CD4-positive, alpha-beta T cell treated with Interleukin-17A for 4 hours (primary cell): ENCODE measurements at regions not wholly inside any gene's neighbourhood (a gene's known extent, or its start where the extent isn't known, plus 50 kb on each side); places are given as distances from the start of the nearest gene placed in this dataset.
"Not testable (repeated sequence)": the region's sequence is repeated elsewhere in the genome, so short reads cannot be mapped to it uniquely, and the experiment has no call there.

ENCODE experiments used
- DNase-seq: peaks from one replicate; pipeline ENCODE4 v3.0.0-alpha.2; 2020; ENCODE audit warnings: mixed read lengths

DNA sequence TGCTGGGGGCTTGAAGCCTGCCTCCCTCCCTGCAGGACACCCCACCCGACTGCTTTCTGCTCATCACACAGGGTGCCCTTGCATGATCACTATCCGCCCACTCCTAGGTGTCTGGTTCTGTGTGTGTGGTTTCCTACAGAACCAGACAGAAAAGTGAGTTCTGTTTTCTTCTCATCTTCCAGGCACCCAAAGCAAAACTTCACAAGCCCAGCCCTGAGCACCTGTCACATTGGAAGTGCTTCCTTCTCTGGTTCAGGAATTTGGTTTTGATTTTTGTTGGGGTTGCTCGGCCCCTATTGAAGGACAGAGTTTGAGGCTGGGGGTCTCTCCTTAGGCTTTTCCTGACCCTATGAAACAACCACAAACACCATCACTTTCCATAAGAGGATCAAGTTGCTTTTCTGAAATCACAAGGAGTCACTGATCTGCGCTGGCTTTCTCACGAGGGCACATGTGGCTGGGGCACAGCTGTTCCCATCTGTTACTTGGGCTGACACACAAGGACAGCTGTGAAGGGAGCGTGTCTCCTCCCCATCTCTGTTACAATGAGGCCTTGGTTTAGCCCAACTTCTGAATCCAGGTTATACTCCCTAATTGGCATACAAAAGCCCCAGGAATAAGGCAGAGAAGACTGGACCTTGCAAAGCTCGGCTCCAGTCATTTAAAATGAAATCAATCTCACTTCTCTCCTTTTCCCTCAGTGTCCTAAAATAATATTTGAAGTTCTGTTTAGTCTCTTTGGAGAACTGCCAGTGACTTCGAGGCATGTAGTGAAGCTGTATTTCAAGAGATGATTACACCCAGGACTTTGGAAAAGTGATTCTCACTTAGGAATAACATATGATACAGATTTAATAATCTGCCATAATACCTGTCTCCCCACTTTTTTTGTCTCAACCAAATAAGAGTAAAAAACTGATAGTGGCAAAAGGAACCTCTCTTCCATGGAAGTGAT is 213.1 kb upstream of the GAS1 start:
- no peak for DNase-seq

- no peak for DNase-seq
Observed at GRCh38 chr9:87167161-87167560, 219.9 kb upstream of the GAS1 start.

GRCh38 chr9:87167582-87167981 is 220.3 kb upstream of the GAS1 start:
- DNase-seq = no peak

- no peak for DNase-seq
Observed at GRCh38 chr9:87178302-87178701, 231.0 kb upstream of the GAS1 start.

DNA sequence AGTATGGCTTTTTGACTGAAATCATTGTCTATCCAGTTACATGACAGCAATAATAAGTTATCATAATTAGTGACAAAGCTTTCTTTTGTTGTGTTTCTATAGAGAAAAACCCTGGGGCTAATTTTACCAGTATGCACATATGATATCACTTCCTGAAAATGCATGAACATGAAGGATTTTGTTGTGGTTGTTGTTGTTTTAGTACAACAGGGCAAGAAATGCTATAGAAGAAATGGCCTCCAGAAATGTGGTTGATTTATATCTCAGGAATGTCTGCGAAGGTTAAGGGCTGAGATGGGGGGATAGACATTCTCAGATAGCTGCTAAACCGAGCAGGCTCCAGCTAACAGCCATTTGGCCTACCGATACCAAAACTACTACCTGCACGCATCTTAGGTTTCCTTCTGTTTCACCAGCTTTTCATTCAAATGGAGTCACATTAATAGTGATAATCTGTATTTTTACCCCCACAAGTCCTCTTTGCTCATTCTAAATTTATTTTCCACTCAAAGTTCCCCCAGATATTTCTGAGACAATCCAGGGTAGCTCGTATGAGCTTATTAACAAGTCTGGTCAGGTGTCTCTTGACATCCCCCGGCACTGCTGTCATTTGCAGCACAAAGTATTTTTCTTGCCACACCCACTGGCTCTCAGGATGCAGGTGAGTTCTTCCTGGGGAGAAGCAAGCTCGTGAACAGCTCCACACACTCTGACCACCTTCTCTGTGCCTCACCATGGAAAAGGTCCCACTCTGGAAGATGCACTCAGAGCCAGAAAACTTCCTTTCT is 232.4 kb upstream of the GAS1 start:
- DNase-seq = no peak

- no peak for DNase-seq
Observed at GRCh38 chr9:87180361-87180760, 233.1 kb upstream of the GAS1 start.

DNA sequence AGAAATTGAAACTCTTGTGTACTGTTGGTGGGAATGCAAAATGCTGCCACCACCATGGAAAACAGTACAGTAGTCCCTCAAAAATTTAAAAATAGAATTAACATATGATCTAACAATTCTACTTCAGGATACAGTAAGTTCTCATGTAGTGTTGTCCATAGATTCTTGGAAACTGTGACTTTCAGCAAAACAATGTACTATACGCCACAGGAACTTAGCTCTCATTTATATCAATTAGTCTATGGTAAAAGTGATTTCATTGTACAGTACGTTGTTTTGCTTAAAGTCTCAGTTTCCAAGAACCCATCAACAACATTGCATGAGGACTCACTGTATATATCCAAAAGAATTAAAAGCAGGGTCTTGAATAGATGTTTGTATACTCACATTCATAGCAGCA is 233.5 kb upstream of the GAS1 start:
- no peak for DNase-seq

DNA sequence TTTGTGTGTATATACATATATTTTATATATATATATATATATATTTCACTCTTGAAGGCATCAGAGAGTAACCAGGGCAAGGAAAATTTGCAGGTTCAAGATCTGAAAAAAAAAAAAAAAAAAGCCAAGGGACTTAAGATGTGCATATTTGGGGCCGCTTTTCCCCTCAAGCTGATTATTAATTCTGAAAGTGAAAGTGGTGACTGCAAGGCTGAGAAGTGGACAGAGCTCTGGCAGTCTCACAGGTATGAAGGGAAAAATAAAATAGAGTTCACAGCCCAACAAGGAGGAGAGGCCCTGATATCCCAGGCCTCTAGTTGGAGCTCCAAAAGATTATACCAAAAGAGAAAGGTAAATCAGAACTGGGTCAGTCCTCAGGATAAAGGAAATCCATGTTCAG is 234.4 kb upstream of the GAS1 start:
- DNase-seq = no peak

GRCh38 chr9:87184956-87185642 is 237.8 kb upstream of the GAS1 start:
- DNase-seq = no peak

- DNase-seq = no peak
Observed at GRCh38 chr9:87187656-87188055, 240.3 kb upstream of the GAS1 start.

GRCh38 chr9:87189006-87189405 is 241.7 kb upstream of the GAS1 start:
- DNase-seq = no peak

- DNase-seq = no peak
Observed at GRCh38 chr9:87193151-87193550, 245.8 kb upstream of the GAS1 start.

- no peak for DNase-seq
Observed at GRCh38 chr9:87193925-87194868, 246.9 kb upstream of the GAS1 start.

GRCh38 chr9:87195306-87195705 is 248.0 kb upstream of the GAS1 start:
- no peak for DNase-seq

- no peak for DNase-seq
Observed at GRCh38 chr9:87197349-87198130, 250.2 kb upstream of the GAS1 start.

DNA sequence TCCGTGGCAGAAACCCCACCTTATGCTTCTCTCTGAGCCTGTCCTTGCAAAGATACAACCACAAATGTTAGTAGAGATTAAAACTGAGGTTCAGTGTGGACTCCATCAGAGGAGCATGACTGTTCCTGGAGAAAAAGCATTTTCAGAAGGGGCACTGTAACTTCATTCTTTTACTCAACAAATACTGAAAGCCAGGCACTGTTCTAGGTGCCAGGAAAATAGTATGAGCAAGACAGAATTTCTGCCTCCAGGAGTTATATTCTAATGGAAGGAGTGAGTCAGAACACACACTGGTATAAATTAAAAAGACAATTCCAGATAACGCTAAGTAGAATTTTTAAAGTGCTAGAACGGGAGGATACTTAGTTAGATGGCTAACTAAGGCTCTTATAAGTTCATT is 251.4 kb upstream of the GAS1 start:
- DNase-seq = no peak

DNA sequence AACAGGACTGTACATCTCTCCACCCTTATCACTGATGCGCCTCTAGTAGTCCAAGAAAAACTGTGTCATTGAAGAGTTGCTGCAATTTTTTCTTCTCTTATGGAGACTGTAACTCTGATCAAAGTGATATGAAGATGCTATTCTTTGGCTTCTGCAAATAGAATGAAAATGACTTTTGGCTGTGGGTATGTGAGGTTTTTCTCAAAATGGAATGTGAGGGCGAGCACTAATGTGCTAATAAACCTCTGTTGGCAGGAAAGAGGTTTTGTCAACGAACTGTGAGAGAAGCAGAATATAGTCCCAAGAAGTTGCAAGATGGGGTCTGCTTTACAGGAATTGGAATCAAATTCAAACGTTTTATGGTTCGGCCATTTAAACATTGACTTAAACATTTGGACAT is 252.0 kb upstream of the GAS1 start:
- DNase-seq = no peak

- no peak for DNase-seq
Observed at GRCh38 chr9:87199782-87200181, 252.5 kb upstream of the GAS1 start.

DNA sequence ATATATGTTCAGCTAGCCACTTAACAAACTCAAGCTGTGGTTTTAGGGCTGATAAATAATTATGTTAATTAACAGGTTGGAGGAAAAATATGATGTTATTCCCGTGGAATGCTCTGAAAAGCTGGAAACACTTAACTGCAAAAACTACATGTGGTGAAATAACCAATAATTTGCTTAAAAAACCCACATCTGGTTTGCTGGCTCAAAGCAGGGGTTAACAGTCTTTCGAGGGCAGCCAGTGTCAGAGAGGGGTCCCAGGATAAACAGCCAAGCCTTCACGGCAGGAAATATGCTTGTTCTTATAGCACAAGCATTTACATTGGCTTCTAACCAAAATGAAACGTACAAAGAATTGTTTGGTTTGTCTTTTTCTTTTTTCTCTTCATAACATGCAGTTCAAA is 254.0 kb upstream of the GAS1 start:
- DNase-seq = no peak

DNA sequence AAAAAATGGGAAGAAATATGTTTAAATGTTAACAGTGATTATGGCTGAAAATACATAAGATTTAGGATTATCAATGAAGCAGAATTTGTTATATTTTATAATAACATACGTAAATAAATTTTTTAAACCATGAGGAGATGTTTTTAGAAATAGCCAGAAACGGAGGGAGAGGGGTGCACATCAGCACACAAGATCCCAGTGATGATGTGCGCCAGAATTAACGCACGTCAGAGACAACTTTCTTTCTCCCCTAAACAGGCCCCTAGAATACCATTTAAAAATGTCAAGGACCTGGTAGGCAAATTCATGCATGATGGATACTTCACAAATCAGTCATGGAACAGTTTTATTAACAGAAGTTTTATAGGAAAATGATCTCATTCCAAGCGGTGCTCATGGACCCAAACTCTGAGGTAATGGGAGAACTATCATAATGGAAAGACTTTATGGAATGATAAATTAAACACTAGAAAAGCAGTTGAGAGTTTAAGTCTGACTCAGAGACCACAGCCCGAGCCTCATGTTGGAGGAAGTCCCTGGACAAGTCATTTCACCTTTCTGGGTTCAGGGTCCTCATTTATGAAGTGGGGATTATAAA is 258.9 kb upstream of the GAS1 start:
- DNase-seq = no peak

DNA sequence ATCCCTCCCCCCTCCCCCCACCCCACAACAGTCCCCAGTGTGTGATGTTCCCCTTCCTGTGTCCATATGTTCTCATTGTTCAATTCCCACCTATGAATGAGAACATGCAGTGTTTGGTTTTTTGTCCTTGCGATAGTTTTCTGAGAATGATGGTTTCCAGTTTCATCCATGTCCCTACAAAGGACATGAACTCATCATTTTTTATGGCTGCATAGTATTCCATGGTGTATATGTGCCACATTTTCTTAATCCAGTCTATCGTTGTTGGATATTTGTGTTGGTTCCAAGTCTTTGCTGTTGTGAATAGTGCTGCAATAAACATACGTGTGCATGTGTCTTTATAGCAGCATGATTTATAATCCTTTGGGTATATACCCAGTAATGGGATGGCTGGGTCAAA is 263.4 kb upstream of the GAS1 start:
- not testable (repeated sequence) for DNase-seq
